H9 (cell line): ENCODE measurements at regions not wholly inside any gene's neighbourhood (a gene's known extent, or its start where the extent isn't known, plus 50 kb on each side); places are given as distances from the start of the nearest gene placed in this dataset.

Experiments used
- DNase-seq: peaks from one replicate; pipeline ENCODE4 v3.0.0-alpha.2; 2017
- H2AFZ ChIP-seq: one replicate; pipeline ENCODE4 v1.6.1; 2013; ENCODE audit warnings: mild to moderate bottlenecking, low read length, control low read depth, moderate library complexity
- H2AK5ac ChIP-seq: 2 replicates; pipeline ENCODE4 v1.6.1; 2013; ENCODE audit warnings: low read length, control low read depth, mixed read lengths; ENCODE audit not compliant: insufficient read length
- H2BK120ac ChIP-seq: one replicate; pipeline ENCODE4 v1.6.1; 2013; ENCODE audit warnings: low read depth, mild to moderate bottlenecking, low read length, control low read depth, inconsistent platforms; ENCODE audit not compliant: poor library complexity, severe bottlenecking
- H2BK12ac ChIP-seq: 2 replicates; pipeline ENCODE4 v1.6.1; 2013; ENCODE audit warnings: low read length, control low read depth, mixed read lengths, low read depth; ENCODE audit not compliant: insufficient read length
- H2BK15ac ChIP-seq: 2 replicates; pipeline ENCODE4 v1.6.1; 2013; ENCODE audit warnings: low read depth, low read length, control low read depth
- H2BK20ac ChIP-seq: one replicate; pipeline ENCODE4 v1.6.1; 2013; ENCODE audit warnings: low read depth, mild to moderate bottlenecking, low read length, control low read depth, inconsistent platforms; ENCODE audit not compliant: poor library complexity, severe bottlenecking
- H2BK5ac ChIP-seq: 2 replicates; pipeline ENCODE4 v1.6.1; 2013; ENCODE audit warnings: low read length, control low read depth, mixed read lengths; ENCODE audit not compliant: insufficient read length
- H3K14ac ChIP-seq: 2 replicates; pipeline ENCODE4 v1.6.1; 2013; ENCODE audit warnings: low read length, control low read depth; ENCODE audit not compliant: insufficient read depth
- H3K18ac ChIP-seq: 2 replicates; pipeline ENCODE4 v1.6.1; 2013; ENCODE audit warnings: low read depth, mild to moderate bottlenecking, mixed read lengths, low read length, control low read depth; ENCODE audit not compliant: insufficient read length
- H3K23ac ChIP-seq: 2 replicates; pipeline ENCODE4 v1.6.1; 2013; ENCODE audit warnings: low read length, control low read depth, mixed read lengths, low read depth; ENCODE audit not compliant: insufficient read length
- H3K23me2 ChIP-seq: 2 replicates; pipeline ENCODE4 v1.6.1; 2013; ENCODE audit warnings: low read depth, mild to moderate bottlenecking, mixed read lengths, low read length, control low read depth; ENCODE audit not compliant: insufficient read length, poor library complexity, severe bottlenecking
- H3K27ac ChIP-seq: 2 replicates; pipeline ENCODE4 v1.5.1; 2013; ENCODE audit warnings: low read length, control low read depth, mixed read lengths, low read depth; ENCODE audit not compliant: insufficient read length
- H3K27me3 ChIP-seq: 2 replicates; pipeline ENCODE4 v1.6.1; 2013; ENCODE audit warnings: low read length, control low read depth, inconsistent platforms; ENCODE audit not compliant: insufficient read depth
- H3K4ac ChIP-seq: 2 replicates; pipeline ENCODE4 v1.6.1; 2013; ENCODE audit warnings: low read depth, mild to moderate bottlenecking, control low read depth, inconsistent platforms, low read length, moderate library complexity
- H3K4me1 ChIP-seq: 2 replicates; pipeline ENCODE4 v1.6.1; 2013; ENCODE audit warnings: low read length, control low read depth, inconsistent platforms; ENCODE audit not compliant: insufficient read depth
- H3K4me2 ChIP-seq: 2 replicates; pipeline ENCODE4 v1.6.1; 2013; ENCODE audit warnings: low read length, control low read depth, mixed read lengths; ENCODE audit not compliant: insufficient read length, insufficient read depth
- H3K56ac ChIP-seq: 2 replicates; pipeline ENCODE4 v1.6.1; 2013; ENCODE audit warnings: low read depth, mild to moderate bottlenecking, mixed read lengths, low read length, control low read depth; ENCODE audit not compliant: insufficient read length
- H3K79me1 ChIP-seq: 2 replicates; pipeline ENCODE4 v1.6.1; 2013; ENCODE audit warnings: low read depth, mild to moderate bottlenecking, moderate library complexity, low read length, control low read depth, inconsistent platforms; ENCODE audit not compliant: insufficient read depth, poor library complexity, severe bottlenecking
- H3K79me2 ChIP-seq: 2 replicates; pipeline ENCODE4 v1.6.1; 2013; ENCODE audit warnings: low read length, control low read depth, inconsistent platforms; ENCODE audit not compliant: insufficient read depth
- H3K9ac ChIP-seq: 2 replicates; pipeline ENCODE4 v1.6.1; 2013; ENCODE audit warnings: low read length, control low read depth, mixed read lengths; ENCODE audit not compliant: insufficient read length; ENCODE audit errors: extremely low read depth
- H3K9me3 ChIP-seq: one replicate; pipeline ENCODE4 v1.6.1; 2013; ENCODE audit warnings: low read depth, low read length, inconsistent platforms; ENCODE audit not compliant: control insufficient read depth
- H3T11ph ChIP-seq: one replicate; pipeline ENCODE4 v1.6.1; 2013; ENCODE audit warnings: mild to moderate bottlenecking, low read length, control low read depth, inconsistent platforms
- H4K20me1 ChIP-seq: one replicate; pipeline ENCODE4 v1.6.1; 2013; ENCODE audit not compliant: control insufficient read depth, insufficient read length, insufficient read depth
- H4K5ac ChIP-seq: 2 replicates; pipeline ENCODE4 v1.6.1; 2013; ENCODE audit warnings: low read depth, mild to moderate bottlenecking, mixed read lengths, low read length, control low read depth; ENCODE audit not compliant: insufficient read length
- H4K8ac ChIP-seq: replicated peaks from 2 replicates; pipeline ENCODE4 v1.6.1; 2013; ENCODE audit warnings: low read length, control low read depth, mixed read lengths, low read depth; ENCODE audit not compliant: insufficient read length
- H4K91ac ChIP-seq: 2 replicates; pipeline ENCODE4 v1.6.1; 2013; ENCODE audit warnings: low read depth, mild to moderate bottlenecking, moderate library complexity, mixed read lengths, low read length, control low read depth; ENCODE audit not compliant: insufficient read length
- H3K27ac Mint-ChIP-seq, 3 experiments: 2 replicates in 2 of 3; 3 replicates in 1 of 3; pipeline ENCODE4 v1.8.0; 2020 to 2021; ENCODE audit warnings: mixed read lengths in 3 of 3, mild to moderate bottlenecking in 1 of 3, moderate library complexity in 1 of 3
- H3K27me3 Mint-ChIP-seq: 2 replicates; pipeline ENCODE4 v1.8.0; 2021; ENCODE audit warnings: low read depth, mild to moderate bottlenecking, moderate library complexity, mixed read lengths
- H3K36me3 Mint-ChIP-seq, 3 experiments: 2 replicates in 2 of 3; 3 replicates in 1 of 3; pipeline ENCODE4 v1.8.0; 2020 to 2021; ENCODE audit warnings: low read depth in 3 of 3, mixed read lengths in 3 of 3; ENCODE audit not compliant: insufficient read depth in 1 of 3
- H3K4me1 Mint-ChIP-seq, 2 experiments: 2 replicates each; pipeline ENCODE4 v1.8.0; 2020; ENCODE audit warnings: mixed read lengths in 2 of 2
- H3K4me3 Mint-ChIP-seq, 2 experiments: 2 replicates in 1 of 2; 3 replicates in 1 of 2; pipeline ENCODE4 v1.8.0; 2020 to 2021; ENCODE audit warnings: mild to moderate bottlenecking in 2 of 2, mixed read lengths in 2 of 2, moderate library complexity in 1 of 2
- H3K9me3 Mint-ChIP-seq, 2 experiments: 2 replicates in 1 of 2; 3 replicates in 1 of 2; pipeline ENCODE4 v1.8.0; 2020; ENCODE audit warnings: mild to moderate bottlenecking in 2 of 2, mixed read lengths in 2 of 2, moderate library complexity in 1 of 2
- CTCF ChIP-seq: fragments of 200-600 bp; sonication (generic); conservative IDR thresholded peaks from 3 replicates; pipeline ENCODE4 v1.8.0; 2021; ENCODE audit warnings: antibody characterized with exemption, mild to moderate bottlenecking
- WGBS: extraction: QIAGEN DNeasy Blood & Tissue Kit; methylation state at CpG from one replicate; pipeline ENCODE4 v1.1.7; 2013; ENCODE audit warnings: missing lambda C conversion rate, low lambda C conversion rate, mixed read lengths; ENCODE audit not compliant: insufficient read length; ENCODE audit errors: extremely low coverage; 5-methylcytosine and 5-hydroxymethylcytosine counted together

GRCh38 chr16:59198487-59198886 lies 464.4 kb upstream of the GOT2 start:
- Histone ChIP-seq H3K79me1 (no peaks in the 10 kb centered on the region), H3K18ac (no peak overlapping the region), H3K79me2 (no peaks in the 10 kb centered on the region), H4K8ac (no peak overlapping the region), H3K23ac (no peak overlapping the region), H4K5ac (no peak overlapping the region), H3K27ac (no peak overlapping the region), H2BK20ac (no peak overlapping the region), H3K4me1 (no peaks in the 10 kb centered on the region), H4K20me1 (no peaks in the 10 kb centered on the region), H2BK120ac (no peak overlapping the region), H2AK5ac (no peak overlapping the region), H2BK5ac (no peak overlapping the region), H3K4ac (no peak overlapping the region), H3K23me2 (no peaks in the 10 kb centered on the region), H4K91ac (no peak overlapping the region), H2BK15ac (no peak overlapping the region), H3K9ac (no peak overlapping the region), H3K56ac (no peak overlapping the region), H3K9me3 (no peaks in the 10 kb centered on the region), H3T11ph (no peak overlapping the region), H2BK12ac (no peak overlapping the region), H3K4me2 (no peak overlapping the region), H3K14ac (no peak overlapping the region), H3K27me3 (no peaks in the 10 kb centered on the region), H2AFZ (no peak overlapping the region)
- H3K9me3 Mint-ChIP-seq = no peaks in the 10 kb centered on the region
- no peak overlapping the region for H3K4me3 Mint-ChIP-seq
- no CpG with 5 or more reads among the region's 3 CpGs for WGBS
- no peak overlapping the region for H3K27ac Mint-ChIP-seq
- no peaks in the 10 kb centered on the region for H3K27me3 Mint-ChIP-seq
- peaks cover 14% of the 10 kb centered on the region in 2 experiments for H3K4me1 Mint-ChIP-seq
- peaks cover 0 to 2% (median 0%) of the 10 kb centered on the region in 3 experiments; a peak in 1 of 7 replicates for H3K36me3 Mint-ChIP-seq
- no peak for TF ChIP-seq CTCF
- DNase-seq = no peak
